HG03139 (cell line): ENCODE measurements at regions not wholly inside any gene's neighbourhood (a gene's known extent, or its start where the extent isn't known, plus 50 kb on each side); places are given as distances from the start of the nearest gene placed in this dataset.
"Not testable (repeated sequence)": the region's sequence is repeated elsewhere in the genome, so short reads cannot be mapped to it uniquely, and the experiment has no call there.

Experiments used
- ATAC-seq: cut with Tn5 transposase; IDR thresholded peaks from one replicate; pipeline ENCODE4 v1.9.1; 2021; ENCODE audit not compliant: unreplicated experiment

- ATAC-seq: no peak
Measured at GRCh38 chrX:45622042-45622423, 421.4 kb upstream of the DIPK2B start.

- ATAC-seq: no peak
Measured at GRCh38 chrX:45621376-45622041, 420.8 kb upstream of the DIPK2B start.

GRCh38 chrX:45619290-45619689, 418.6 kb upstream of the DIPK2B start:
- no peak for ATAC-seq

- not testable (repeated sequence) for ATAC-seq
Measured at GRCh38 chrX:45615591-45615990, 414.9 kb upstream of the DIPK2B start.

GRCh38 chrX:45614853-45615252, 414.2 kb upstream of the DIPK2B start:
- no peak for ATAC-seq

- ATAC-seq: no peak
Measured at GRCh38 chrX:45602151-45602550, 401.5 kb upstream of the DIPK2B start.

GRCh38 chrX:45601052-45601451, 400.4 kb upstream of the DIPK2B start:
- ATAC-seq: no peak

- no peak for ATAC-seq
Measured at GRCh38 chrX:45598861-45599260, 398.2 kb upstream of the DIPK2B start.

GRCh38 chrX:45596188-45596808, 395.6 kb upstream of the DIPK2B start:
- ATAC-seq: no peak

GRCh38 chrX:45592101-45592500, 391.4 kb upstream of the DIPK2B start:
- ATAC-seq: no peak

- no peak for ATAC-seq
Measured at GRCh38 chrX:45591650-45592049, 391.0 kb upstream of the DIPK2B start.

- no peak for ATAC-seq
Measured at GRCh38 chrX:45584717-45585116, 384.0 kb upstream of the DIPK2B start.

GRCh38 chrX:45577361-45577760, 376.7 kb upstream of the DIPK2B start:
- ATAC-seq: no peak

- no peak for ATAC-seq
Measured at GRCh38 chrX:45571453-45571852, 370.8 kb upstream of the DIPK2B start.

GRCh38 chrX:45566456-45566855, 365.8 kb upstream of the DIPK2B start:
- ATAC-seq: no peak

GRCh38 chrX:45557387-45557786, 356.7 kb upstream of the DIPK2B start:
- ATAC-seq: no peak

GRCh38 chrX:45554736-45555135, 354.1 kb upstream of the DIPK2B start:
- ATAC-seq: no peak

- no peak for ATAC-seq
Measured at GRCh38 chrX:45553417-45553816, 352.7 kb upstream of the DIPK2B start.

GRCh38 chrX:45546697-45547096, 346.0 kb upstream of the DIPK2B start:
- not testable (repeated sequence) for ATAC-seq

GRCh38 chrX:45540181-45540580, 339.5 kb upstream of the DIPK2B start:
- no peak for ATAC-seq

GRCh38 chrX:45537936-45538335, 337.3 kb upstream of the DIPK2B start:
- no peak for ATAC-seq

GRCh38 chrX:45527834-45528233, 327.2 kb upstream of the DIPK2B start:
- no peak for ATAC-seq

- no peak for ATAC-seq
Measured at GRCh38 chrX:45524805-45525204, 324.1 kb upstream of the DIPK2B start.
